Fibroblast of skin of right biceps (primary cell): ENCODE measurements at regions not wholly inside any gene's neighbourhood (a gene's known extent, or its start where the extent isn't known, plus 50 kb on each side); places are given as distances from the start of the nearest gene placed in this dataset.

Source experiments
- DNase-seq: peaks from one replicate; pipeline ENCODE4 v3.0.0-alpha.2; 2013

- DNase-seq, result no peak
Observed at GRCh38 chr13:66068683-66069082, 1161.5 kb downstream of the PCDH9 start.

- DNase-seq, result no peak
Observed at GRCh38 chr13:66048888-66049287, 1181.2 kb downstream of the PCDH9 start.

GRCh38 chr13:66040506-66040905, 1189.6 kb downstream of the PCDH9 start:
- peak; percentile 14 for DNase-seq

- DNase-seq, result no peak
Observed at GRCh38 chr13:66037096-66037495, 1193.0 kb downstream of the PCDH9 start.

- DNase-seq, result no peak
Observed at GRCh38 chr13:66036636-66037035, 1193.5 kb downstream of the PCDH9 start.

- DNase-seq, result no peak
Observed at GRCh38 chr13:66036024-66036614, 1194.0 kb downstream of the PCDH9 start.

- DNase-seq, result no peak
Observed at GRCh38 chr13:66033924-66034323, 1196.2 kb downstream of the PCDH9 start.

- no peak for DNase-seq
Observed at GRCh38 chr13:66021846-66022245, 1208.3 kb downstream of the PCDH9 start.

- DNase-seq, result peak; percentile 39
Observed at GRCh38 chr13:66014771-66015170, 1215.4 kb downstream of the PCDH9 start.

- no peak for DNase-seq
Observed at GRCh38 chr13:66009241-66009640, 1220.9 kb downstream of the PCDH9 start.

GRCh38 chr13:66003558-66003957, 1226.6 kb downstream of the PCDH9 start:
- DNase-seq, result no peak

- no peak for DNase-seq
Observed at GRCh38 chr13:66001140-66001539, 1229.0 kb downstream of the PCDH9 start.

GRCh38 chr13:65999411-65999810, 1230.7 kb downstream of the PCDH9 start:
- DNase-seq, result no peak

- no peak for DNase-seq
Observed at GRCh38 chr13:65990684-65991083, 1239.5 kb downstream of the PCDH9 start.

- DNase-seq, result no peak
Observed at GRCh38 chr13:65985612-65986011, 1244.5 kb downstream of the PCDH9 start.

GRCh38 chr13:65977525-65977924, 1252.6 kb downstream of the PCDH9 start:
- no peak for DNase-seq

- no peak for DNase-seq
Observed at GRCh38 chr13:65971541-65971940, 1258.6 kb downstream of the PCDH9 start.

- DNase-seq, result peak; percentile 42
Observed at GRCh38 chr13:65966991-65967451, 1263.1 kb downstream of the PCDH9 start.

GRCh38 chr13:65965501-65965900, 1264.6 kb downstream of the PCDH9 start:
- peak; percentile 24 for DNase-seq

- DNase-seq, result no peak
Observed at GRCh38 chr13:65964672-65965071, 1265.5 kb downstream of the PCDH9 start.

GRCh38 chr13:65959305-65959704, 1270.8 kb downstream of the PCDH9 start:
- no peak for DNase-seq

- no peak for DNase-seq
Observed at GRCh38 chr13:65946387-65946786, 1283.7 kb downstream of the PCDH9 start.

- DNase-seq, result peak; percentile 37
Observed at GRCh38 chr13:65943708-65944107, 1286.4 kb downstream of the PCDH9 start.

- DNase-seq, result no peak
Observed at GRCh38 chr13:65943024-65943423, 1287.1 kb downstream of the PCDH9 start.

GRCh38 chr13:65940720-65941119, 1289.4 kb downstream of the PCDH9 start:
- DNase-seq, result no peak
